ENCODE measurements at regions not wholly inside any gene's neighbourhood (a gene's known extent, or its start where the extent isn't known, plus 50 kb on each side); places are given as distances from the start of the nearest gene placed in this dataset.

- no peak for TF ChIP-seq CTCF (IDR thresholded peaks at IDR 0.05)
- Histone ChIP-seq H3K36me3 (no peaks in the 10 kb centered on the region), H3K4me1 (no peaks in the 10 kb centered on the region), H3K4me3 (no peak overlapping the region), H3K27ac (no peak overlapping the region), H3K9me3 (no peaks in the 10 kb centered on the region), H3K27me3 (peaks cover 0 to 5% (median 0%) of the 10 kb centered on the region in 7 donors)
- ATAC-seq (no peak), DNase-seq (no peak)
- 38 to 51% methylated on average over 6 of the region's 6 CpGs for WGBS, 2 donors
- intact Hi-C loops (cut with DNase I), result no loop called here
Observed at GRCh38 chr15:98363955-98364354, 284.4 kb upstream of the IGF1R start.

DNA sequence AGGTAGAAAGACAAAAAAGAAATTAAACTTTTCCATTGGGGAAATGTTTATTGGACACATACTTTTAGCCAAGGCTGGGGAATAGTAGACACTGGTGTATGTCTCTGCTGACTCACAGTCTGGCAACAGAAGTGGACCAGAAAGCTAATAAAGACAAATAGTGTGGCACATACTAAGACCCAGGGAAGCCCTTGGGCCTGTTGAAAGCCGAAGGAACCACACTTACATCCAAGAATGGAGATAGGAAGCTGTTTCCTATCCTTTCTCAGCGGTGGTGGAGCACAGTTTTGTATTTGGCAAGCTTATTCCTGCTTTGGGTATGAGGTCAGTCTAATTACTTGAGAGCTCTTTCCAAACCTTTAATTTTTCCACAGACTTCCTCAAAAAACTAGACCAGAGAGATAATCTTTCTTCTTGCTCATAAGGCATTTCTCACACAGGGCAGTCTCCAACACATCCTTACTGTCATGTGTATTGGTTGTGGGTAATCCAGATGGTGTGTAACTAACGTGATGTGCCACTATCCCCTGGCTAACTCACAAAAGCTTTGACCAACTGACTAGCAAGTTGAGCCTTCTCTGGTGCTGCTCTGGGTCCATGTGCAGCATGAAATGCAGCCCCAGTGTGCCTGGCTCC lies 279.1 kb upstream of the IGF1R start:
- intact Hi-C loops (cut with DNase I), result no loop called here

DNA sequence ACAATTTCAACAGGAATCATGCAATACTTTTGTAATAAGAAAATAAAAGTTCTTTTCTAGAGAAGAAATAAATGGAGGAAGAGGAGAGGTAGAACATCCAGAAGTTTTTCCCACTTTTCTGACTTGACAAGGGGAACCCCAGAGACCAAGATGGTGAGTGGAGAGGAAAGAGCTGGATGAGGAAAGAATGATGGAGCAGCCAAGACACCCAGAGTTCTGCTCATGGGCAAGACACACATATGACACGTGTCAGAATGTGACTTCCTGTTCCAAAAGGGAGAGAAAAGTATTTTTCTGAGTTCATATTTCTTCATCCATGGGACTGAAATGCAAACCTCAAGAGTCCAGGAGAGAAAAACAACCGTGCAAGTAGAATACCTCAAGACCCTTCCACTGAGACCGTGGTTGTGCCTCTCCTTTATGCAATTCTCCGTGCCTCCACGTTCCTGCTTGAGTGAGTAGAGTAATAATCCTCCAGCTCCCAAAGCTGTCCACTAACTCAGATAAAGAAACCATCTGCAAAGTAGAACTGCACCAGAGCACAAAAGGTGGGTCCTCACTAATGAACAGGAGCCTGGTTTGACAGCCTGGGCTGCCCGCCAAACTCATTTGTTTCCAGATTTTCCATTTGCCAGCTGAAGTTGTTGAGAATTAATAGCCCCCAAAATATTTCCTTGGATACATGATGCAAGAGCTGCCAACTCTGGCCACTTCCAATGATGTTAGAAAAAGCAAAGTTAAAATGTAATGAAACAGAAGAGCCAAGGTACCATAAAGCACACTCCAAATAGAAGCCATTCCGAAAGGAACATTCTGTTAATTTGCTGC lies 272.6 kb upstream of the IGF1R start:
- DNase-seq, result no peak
- TF ChIP-seq CTCF (IDR thresholded peaks at IDR 0.05), result no peak

More for the DNA sequence above, 279.1 kb upstream of the IGF1R start:
- no peak overlapping the region for H3K4me3 ChIP-seq
- DNase-seq (peak in 1 of 2 donors; percentile 5), ATAC-seq (peak in 6 of 8 donors; percentile 47 to 78 (median 58))
- no peaks in the 10 kb centered on the region for H3K9me3 ChIP-seq
- H3K27me3 ChIP-seq, result peaks cover 0 to 11% (median 0%) of the 10 kb centered on the region in 7 donors
- H3K27ac ChIP-seq, result peak overlapping the region in 2 of 10 donors; percentile 33 to 55
- H3K36me3 ChIP-seq, result no peaks in the 10 kb centered on the region
- no peak for TF ChIP-seq CTCF (IDR thresholded peaks at IDR 0.05)
- WGBS, 2 donors, result 49 to 50% methylated on average over 3 of the region's 3 CpGs
- no peaks in the 10 kb centered on the region for H3K4me1 ChIP-seq

GRCh38 chr15:98380721-98381120 lies 267.6 kb upstream of the IGF1R start:
- H3K27me3 ChIP-seq, result peaks cover 0 to 27% (median 7%) of the 10 kb centered on the region in 7 donors
- peaks cover 0 to 39% (median 12%) of the 10 kb centered on the region in 11 donors for H3K9me3 ChIP-seq
- H3K27ac ChIP-seq, result no peak overlapping the region
- no peaks in the 10 kb centered on the region for H3K4me1 ChIP-seq
- TF ChIP-seq CTCF (IDR thresholded peaks at IDR 0.05), result no peak
- ATAC-seq (no peak), DNase-seq (no peak)
- 65 to 66% methylated on average over 3 of the region's 3 CpGs for WGBS, 2 donors
- intact Hi-C loops (cut with DNase I), result no loop called here
- no peak overlapping the region for H3K4me3 ChIP-seq
- no peaks in the 10 kb centered on the region for H3K36me3 ChIP-seq

More for the DNA sequence above, 272.6 kb upstream of the IGF1R start:
- intact Hi-C loops (cut with DNase I), result no loop called here
- peak in 3 of 8 donors; percentile 44 to 76 (median 52) for ATAC-seq
- H3K4me3 ChIP-seq, result no peak overlapping the region
- H3K4me1 ChIP-seq, result no peaks in the 10 kb centered on the region
- no peaks in the 10 kb centered on the region for H3K36me3 ChIP-seq
- H3K27ac ChIP-seq, result no peak overlapping the region
- 59 to 66% methylated on average over 7 of the region's 7 CpGs for WGBS, 2 donors
- H3K27me3 ChIP-seq, result peaks cover 0 to 11% (median 0%) of the 10 kb centered on the region in 7 donors
- H3K9me3 ChIP-seq, result peaks cover 0 to 39% (median 12%) of the 10 kb centered on the region in 11 donors

Measured in heart right ventricle (tissue), 16 donors.